ES-I3 (cell line): ENCODE measurements at regions not wholly inside any gene's neighbourhood (a gene's known extent, or its start where the extent isn't known, plus 50 kb on each side); places are given as distances from the start of the nearest gene placed in this dataset.

Experiments
- H3K36me3 ChIP-seq: 2 replicates; pipeline ENCODE4 v1.6.1; 2013; ENCODE audit warnings: mild to moderate bottlenecking, low read length, control low read depth, moderate library complexity; ENCODE audit not compliant: insufficient read depth
- H3K4me1 ChIP-seq: 2 replicates; pipeline ENCODE4 v1.6.1; 2013; ENCODE audit warnings: mild to moderate bottlenecking, control low read depth, low read length; ENCODE audit not compliant: insufficient read depth
- H3K9ac ChIP-seq: 2 replicates; pipeline ENCODE4 v1.6.1; 2013; ENCODE audit warnings: low read depth, mild to moderate bottlenecking, low read length, moderate library complexity
- H3K9me3 ChIP-seq: 2 replicates; pipeline ENCODE4 v1.6.1; 2013; ENCODE audit warnings: mild to moderate bottlenecking, low read length, moderate library complexity; ENCODE audit not compliant: control insufficient read depth, insufficient read depth

- Histone ChIP-seq H3K36me3 (no peaks in the 10 kb centered on the region), H3K9ac (no peak overlapping the region), H3K4me1 (peaks cover 29% of the 10 kb centered on the region), H3K9me3 (no peaks in the 10 kb centered on the region)
Observed at GRCh38 chr1:47569681-47570470, 132.0 kb downstream of the FOXD2 start.

GRCh38 chr1:47571161-47571560, 133.3 kb downstream of the FOXD2 start:
- H3K9ac ChIP-seq = no peak overlapping the region
- no peaks in the 10 kb centered on the region for H3K9me3 ChIP-seq
- H3K36me3 ChIP-seq = no peaks in the 10 kb centered on the region
- H3K4me1 ChIP-seq = peaks cover 27% of the 10 kb centered on the region

- Histone ChIP-seq H3K9ac (no peak overlapping the region), H3K36me3 (no peaks in the 10 kb centered on the region), H3K9me3 (no peaks in the 10 kb centered on the region), H3K4me1 (peaks cover 34% of the 10 kb centered on the region)
Observed at GRCh38 chr1:47571952-47572351, 134.1 kb downstream of the FOXD2 start.

- Histone ChIP-seq H3K36me3 (no peaks in the 10 kb centered on the region), H3K4me1 (peaks cover 34% of the 10 kb centered on the region), H3K9ac (no peak overlapping the region), H3K9me3 (no peaks in the 10 kb centered on the region)
Observed at GRCh38 chr1:47572731-47573430, 135.0 kb downstream of the FOXD2 start.

GRCh38 chr1:47574451-47575165, 136.8 kb downstream of the FOXD2 start:
- no peaks in the 10 kb centered on the region for H3K9me3 ChIP-seq
- no peak overlapping the region for H3K9ac ChIP-seq
- peaks cover 39% of the 10 kb centered on the region for H3K4me1 ChIP-seq
- no peaks in the 10 kb centered on the region for H3K36me3 ChIP-seq

- H3K9ac ChIP-seq = no peak overlapping the region
- no peaks in the 10 kb centered on the region for H3K9me3 ChIP-seq
- H3K36me3 ChIP-seq = no peaks in the 10 kb centered on the region
- H3K4me1 ChIP-seq = peaks cover 33% of the 10 kb centered on the region
Observed at GRCh38 chr1:47575855-47576757, 138.3 kb downstream of the FOXD2 start.

- H3K36me3 ChIP-seq = no peaks in the 10 kb centered on the region
- H3K4me1 ChIP-seq = peaks cover 33% of the 10 kb centered on the region
- no peak overlapping the region for H3K9ac ChIP-seq
- no peaks in the 10 kb centered on the region for H3K9me3 ChIP-seq
Observed at GRCh38 chr1:47576758-47577115, 138.9 kb downstream of the FOXD2 start.

GRCh38 chr1:47577303-47578025, 139.6 kb downstream of the FOXD2 start:
- no peaks in the 10 kb centered on the region for H3K9me3 ChIP-seq
- no peak overlapping the region for H3K9ac ChIP-seq
- H3K4me1 ChIP-seq = peaks cover 29% of the 10 kb centered on the region
- H3K36me3 ChIP-seq = no peaks in the 10 kb centered on the region

GRCh38 chr1:47578026-47578720, 140.3 kb downstream of the FOXD2 start:
- Histone ChIP-seq H3K36me3 (no peaks in the 10 kb centered on the region), H3K9me3 (no peaks in the 10 kb centered on the region), H3K4me1 (peaks cover 30% of the 10 kb centered on the region)

GRCh38 chr1:47578721-47579419, 141.0 kb downstream of the FOXD2 start:
- H3K4me1 ChIP-seq = peaks cover 34% of the 10 kb centered on the region
- no peaks in the 10 kb centered on the region for H3K36me3 ChIP-seq
- H3K9me3 ChIP-seq = no peaks in the 10 kb centered on the region
- H3K9ac ChIP-seq = no peak overlapping the region

More at GRCh38 chr1:47578026-47578720, 140.3 kb downstream of the FOXD2 start:
- H3K9ac ChIP-seq = no peak overlapping the region

GRCh38 chr1:47579809-47580208, 142.0 kb downstream of the FOXD2 start:
- H3K9me3 ChIP-seq = no peaks in the 10 kb centered on the region
- H3K4me1 ChIP-seq = peaks cover 34% of the 10 kb centered on the region
- no peak overlapping the region for H3K9ac ChIP-seq
- H3K36me3 ChIP-seq = no peaks in the 10 kb centered on the region

- no peak overlapping the region for H3K9ac ChIP-seq
- no peaks in the 10 kb centered on the region for H3K36me3 ChIP-seq
- peaks cover 31% of the 10 kb centered on the region for H3K4me1 ChIP-seq
- no peaks in the 10 kb centered on the region for H3K9me3 ChIP-seq
Observed at GRCh38 chr1:47580451-47580995, 142.7 kb downstream of the FOXD2 start.
